Common myeloid progenitor, CD34-positive (primary cell): ENCODE measurements at regions not wholly inside any gene's neighbourhood (a gene's known extent, or its start where the extent isn't known, plus 50 kb on each side); places are given as distances from the start of the nearest gene placed in this dataset.

Source experiments
- CTCF ChIA-PET: fragments of 350-600 bp; sonication (Branson Sonifier 250); formaldehyde crosslinking; loops from one replicate; lab custom pipeline; 2021; ENCODE audit warnings: antibody characterized with exemption; lab: Charles Lee
- POLR2A ChIA-PET: fragments of 350-600 bp; sonication (Branson Sonifier 250); formaldehyde crosslinking; loops from one replicate; lab custom pipeline; 2021; ENCODE audit warnings: antibody characterized with exemption; lab: Charles Lee
- DNase-seq, 3 donors: peaks; one replicate each; pipeline versions ENCODE4 v3.0.0 to v3.0.0-alpha.2; 2013
- H3K27ac ChIP-seq, 2 experiments: 1 replicate in 1 of 2; 2 replicates in 1 of 2; pipeline ENCODE4 v1.7.0; 2013; ENCODE audit warnings: inconsistent platforms in 2 of 2, low read length in 2 of 2, mild to moderate bottlenecking in 2 of 2, low read depth in 1 of 2, moderate library complexity in 1 of 2; ENCODE audit not compliant: severe bottlenecking in 2 of 2, insufficient read depth in 1 of 2, poor library complexity in 1 of 2
- H3K27me3 ChIP-seq, 5 experiments: replicated peaks in 2 of 5; 1 replicate in 3 of 5; 2 replicates in 2 of 5; pipeline versions ENCODE4 v1.6.1 to v1.7.0; 2013; ENCODE audit warnings: low read length in 4 of 5, mild to moderate bottlenecking in 2 of 5, moderate library complexity in 2 of 5, inconsistent platforms in 1 of 5; ENCODE audit not compliant: insufficient read depth in 5 of 5, control insufficient read depth in 4 of 5
- H3K36me3 ChIP-seq, 4 experiments: 1 replicate in 2 of 4; 2 replicates in 2 of 4; pipeline versions ENCODE4 v1.6.1 to v1.7.0; 2013; ENCODE audit warnings: low read length in 3 of 4, control low read depth in 1 of 4, mild to moderate bottlenecking in 1 of 4; ENCODE audit not compliant: control insufficient read depth in 4 of 4, insufficient read depth in 4 of 4
- H3K4me1 ChIP-seq, 4 experiments: 1 replicate in 3 of 4; 2 replicates in 1 of 4; pipeline versions ENCODE4 v1.6.1 to v1.7.1; 2013; ENCODE audit warnings: low read length in 3 of 4, mild to moderate bottlenecking in 3 of 4, control low read depth in 1 of 4, inconsistent platforms in 1 of 4, moderate library complexity in 1 of 4; ENCODE audit not compliant: control insufficient read depth in 4 of 4, insufficient read depth in 4 of 4; ENCODE audit errors: control extremely low read depth in 1 of 4
- H3K4me3 ChIP-seq, 7 experiments: 1 replicate in 4 of 7; 2 replicates in 3 of 7; pipeline versions ENCODE4 v1.5.1 to v1.7.0; 2013; ENCODE audit warnings: mild to moderate bottlenecking in 7 of 7, low read length in 6 of 7, moderate library complexity in 6 of 7, inconsistent platforms in 2 of 7, low read depth in 2 of 7, control low read depth in 1 of 7; ENCODE audit not compliant: insufficient read depth in 4 of 7, control insufficient read depth in 1 of 7; ENCODE audit errors: extremely low read depth in 1 of 7
- H3K9me3 ChIP-seq, 5 experiments: 1 replicate in 4 of 5; 2 replicates in 1 of 5; pipeline versions ENCODE4 v1.6.1 to v1.7.1; 2013; ENCODE audit warnings: low read length in 4 of 5, mild to moderate bottlenecking in 2 of 5, inconsistent platforms in 1 of 5, low read depth in 1 of 5, moderate library complexity in 1 of 5; ENCODE audit not compliant: control insufficient read depth in 4 of 5, insufficient read depth in 2 of 5; ENCODE audit errors: control extremely low read depth in 1 of 5
- WGBS: methylation state at CpG from one replicate; pipeline ENCODE4 v1.1.5; 2013; ENCODE audit not compliant: insufficient coverage; 5-methylcytosine and 5-hydroxymethylcytosine counted together

- CTCF ChIA-PET = no interaction called here
- Histone ChIP-seq H3K27ac (no peak overlapping the region), H3K9me3 (no peaks in the 10 kb centered on the region), H3K27me3 (no peaks in the 10 kb centered on the region), H3K4me3 (no peak overlapping the region), H3K4me1 (no peaks in the 10 kb centered on the region), H3K36me3 (no peaks in the 10 kb centered on the region)
- POLR2A ChIA-PET = no interaction called here
- WGBS = 100% methylated on average over 1 of the region's 2 CpGs
- DNase-seq = no peak
These were observed 248.4 kb upstream of the CMC1 start for GRCh38 chr3:27993051-27993450.

- Histone ChIP-seq H3K4me1 (no peaks in the 10 kb centered on the region), H3K27ac (no peak overlapping the region), H3K27me3 (no peaks in the 10 kb centered on the region), H3K36me3 (no peaks in the 10 kb centered on the region), H3K9me3 (peaks cover 0 to 4% (median 0%) of the 10 kb centered on the region in 5 experiments), H3K4me3 (no peak overlapping the region)
- WGBS = 95% methylated on average over 3 of the region's 3 CpGs
- POLR2A ChIA-PET = no interaction called here
- CTCF ChIA-PET = no interaction called here
- no peak for DNase-seq
These were observed 240.8 kb upstream of the CMC1 start for GRCh38 chr3:28000608-28001007.

- ChIA-PET POLR2A (no interaction called here), CTCF (no interaction called here)
These were observed 233.2 kb upstream of the CMC1 start for GRCh38 chr3:28008235-28008634.

GRCh38 chr3:28012830-28013229, 228.6 kb upstream of the CMC1 start:
- H3K4me3 ChIP-seq = no peak overlapping the region
- no peaks in the 10 kb centered on the region for H3K4me1 ChIP-seq
- no peak overlapping the region for H3K27ac ChIP-seq
- POLR2A ChIA-PET = interaction anchor here (0.6 kb wide), 1 partner anchor 39 kb away, joined by 3 read pairs; no protein-coding TSS in a partner anchor
- H3K36me3 ChIP-seq = no peaks in the 10 kb centered on the region
- CTCF ChIA-PET = no interaction called here
- H3K9me3 ChIP-seq = no peaks in the 10 kb centered on the region
- DNase-seq = no peak
- no peaks in the 10 kb centered on the region for H3K27me3 ChIP-seq

More at GRCh38 chr3:28008235-28008634, 233.2 kb upstream of the CMC1 start:
- no peak for DNase-seq
- Histone ChIP-seq H3K9me3 (peaks cover 0 to 2% (median 0%) of the 10 kb centered on the region in 5 experiments), H3K27me3 (no peaks in the 10 kb centered on the region), H3K36me3 (no peaks in the 10 kb centered on the region), H3K4me3 (no peak overlapping the region), H3K4me1 (no peaks in the 10 kb centered on the region), H3K27ac (no peak overlapping the region)
- WGBS = 95% methylated on average over 5 of the region's 6 CpGs

GRCh38 chr3:28013864-28014473, 227.4 kb upstream of the CMC1 start:
- Histone ChIP-seq H3K36me3 (no peaks in the 10 kb centered on the region), H3K27me3 (no peaks in the 10 kb centered on the region), H3K4me3 (no peak overlapping the region), H3K4me1 (no peaks in the 10 kb centered on the region), H3K27ac (no peak overlapping the region), H3K9me3 (no peaks in the 10 kb centered on the region)
- CTCF ChIA-PET = interaction anchor here (1.5 kb wide), 1 partner anchor 9 kb away, joined by 3 read pairs; no protein-coding TSS in a partner anchor
- DNase-seq = no peak
- POLR2A ChIA-PET = no interaction called here
- WGBS = no CpG with 5 or more reads among the region's 6 CpGs

- CTCF ChIA-PET = no interaction called here
- POLR2A ChIA-PET = no interaction called here
- WGBS = 95% methylated on average over 8 of the region's 11 CpGs
- Histone ChIP-seq H3K9me3 (no peaks in the 10 kb centered on the region), H3K4me3 (no peak overlapping the region), H3K36me3 (no peaks in the 10 kb centered on the region), H3K4me1 (no peaks in the 10 kb centered on the region), H3K27me3 (no peaks in the 10 kb centered on the region), H3K27ac (no peak overlapping the region)
- no peak for DNase-seq
These were observed 222.3 kb upstream of the CMC1 start for GRCh38 chr3:28018925-28019718.

GRCh38 chr3:28019740-28020139, 221.7 kb upstream of the CMC1 start:
- Histone ChIP-seq H3K27me3 (no peaks in the 10 kb centered on the region), H3K4me1 (no peaks in the 10 kb centered on the region), H3K9me3 (peaks cover 0 to 5% (median under 1%) of the 10 kb centered on the region in 5 experiments), H3K4me3 (no peak overlapping the region), H3K36me3 (no peaks in the 10 kb centered on the region), H3K27ac (no peak overlapping the region)
- ChIA-PET CTCF (no interaction called here), POLR2A (no interaction called here)
- DNase-seq = no peak
